HepG2 (cell line): ENCODE measurements at regions not wholly inside any gene's neighbourhood (a gene's known extent, or its start where the extent isn't known, plus 50 kb on each side); places are given as distances from the start of the nearest gene placed in this dataset.

ENCODE experiments used
- CERS6 ChIP-seq: sonication (generic); formaldehyde crosslinking; IDR thresholded peaks from 2 replicates; pipeline ENCODE4 v1.5.0; 2020; ENCODE audit warnings: missing genetic modification reagents
- CTCF ChIP-seq: sonication (generic); formaldehyde crosslinking; IDR thresholded peaks from 2 replicates; pipeline ENCODE4 v1.5.0; 2020; ENCODE audit warnings: mild to moderate bottlenecking, missing genetic modification reagents, moderate library complexity
- FOXA1 ChIP-seq, 2 experiments: fragments of 450-650 bp in 1 of 2; sonication (generic) in 1 of 2; formaldehyde crosslinking in 1 of 2; IDR thresholded peaks; 2 replicates each; pipeline versions ENCODE4 v1.4.0 to v1.6.1; 2016 to 2020; ENCODE audit warnings: missing genetic modification reagents in 1 of 2
- HCFC1 ChIP-seq: fragments of 150-350 bp; IDR thresholded peaks from 2 replicates; pipeline ENCODE4 v1.6.1; 2014; ENCODE audit warnings: low read depth, low read length
- MYC ChIP-seq: sonication (generic); formaldehyde crosslinking; IDR thresholded peaks from 2 replicates; pipeline ENCODE4 v1.9.0; 2021; ENCODE audit warnings: missing genetic modification reagents, borderline replicate concordance
- MYNN ChIP-seq: sonication (generic); formaldehyde crosslinking; IDR thresholded peaks from 2 replicates; pipeline ENCODE4 v1.4.0; 2020; ENCODE audit warnings: mild to moderate bottlenecking, low read depth, missing genetic modification reagents
- NFATC3 ChIP-seq: sonication (generic); formaldehyde crosslinking; IDR thresholded peaks from 2 replicates; pipeline ENCODE4 v1.5.1; 2020; ENCODE audit warnings: mild to moderate bottlenecking, missing genetic modification reagents
- NR2F2 ChIP-seq: IDR thresholded peaks from 2 replicates; pipeline ENCODE4 v1.6.1; 2012; ENCODE audit warnings: low read depth, inconsistent platforms, borderline replicate concordance
- SP2 ChIP-seq: sonication (generic); formaldehyde crosslinking; IDR thresholded peaks from 2 replicates; pipeline ENCODE4 v1.5.1; 2020; ENCODE audit warnings: mild to moderate bottlenecking, missing genetic modification reagents
- ZNF329 ChIP-seq: sonication (generic); formaldehyde crosslinking; IDR thresholded peaks from 2 replicates; pipeline ENCODE4 v1.9.0; 2021; ENCODE audit warnings: low read depth, mild to moderate bottlenecking, missing genetic modification reagents
- ZNF879 ChIP-seq: sonication (generic); formaldehyde crosslinking; IDR thresholded peaks from 2 replicates; pipeline ENCODE4 v1.8.1; 2023; ENCODE audit warnings: missing genetic modification reagents

GRCh38 chr5:163373436-163374084 lies 63.8 kb upstream of the CCNG1 start:
- TF ChIP-seq MYNN, result no peak
- TF ChIP-seq CERS6, result no peak
- no peak for TF ChIP-seq SP2 (CRISPR knock-in tag)
- TF ChIP-seq MYC (CRISPR knock-in tag), result no peak
- TF ChIP-seq HCFC1, result no peak
- TF ChIP-seq NR2F2, result no peak
- TF ChIP-seq ZNF329, result no peak
- no peak for TF ChIP-seq NFATC3 (CRISPR knock-in tag)
- TF ChIP-seq ZNF879 (CRISPR knock-in tag), result no peak
- no peak for TF ChIP-seq CTCF (CRISPR knock-in tag)
- TF ChIP-seq FOXA1 (IDR thresholded peaks at IDR 0.05), result no peak
- no peak for TF ChIP-seq FOXA1 (CRISPR knock-in tag; IDR thresholded peaks at IDR 0.05)
